Spleen (tissue), 11 donors: ENCODE measurements at regions not wholly inside any gene's neighbourhood (a gene's known extent, or its start where the extent isn't known, plus 50 kb on each side); places are given as distances from the start of the nearest gene placed in this dataset.

Experiments
- DNase-seq: peaks from one replicate; pipeline ENCODE4 v3.0.0-alpha.2; 2020
- H3K27ac ChIP-seq, 8 donors: fragments of 200-600 bp; sonication (generic) in 7 of 8; 1 replicate in 4 of 8; 2 replicates in 4 of 8; pipeline versions ENCODE4 v1.5.0 to v1.8.0; 2016 to 2021; ENCODE audit warnings: inconsistent platforms in 4 of 8, mild to moderate bottlenecking in 4 of 8, moderate library complexity in 1 of 8
- H3K27me3 ChIP-seq, 7 donors: fragments of 200-600 bp; sonication (generic) in 6 of 7; replicated peaks in 1 of 7; 1 replicate in 4 of 7; 2 replicates in 3 of 7; pipeline versions ENCODE4 v1.5.0 to v1.8.0; 2016 to 2021; ENCODE audit warnings: inconsistent platforms in 3 of 7, mild to moderate bottlenecking in 1 of 7
- H3K36me3 ChIP-seq, 6 donors: fragments of 200-600 bp; sonication (generic) in 5 of 6; 1 replicate in 4 of 6; 2 replicates in 2 of 6; pipeline versions ENCODE4 v1.5.0 to v1.8.0; 2016 to 2021; ENCODE audit warnings: inconsistent platforms in 2 of 6
- H3K4me1 ChIP-seq, 6 donors: fragments of 200-600 bp; sonication (generic) in 5 of 6; 1 replicate in 3 of 6; 2 replicates in 3 of 6; pipeline versions ENCODE4 v1.5.0 to v1.8.0; 2016 to 2021; ENCODE audit warnings: inconsistent platforms in 3 of 6
- H3K4me3 ChIP-seq, 8 donors: fragments of 200-600 bp; sonication (generic) in 7 of 8; 1 replicate in 4 of 8; 2 replicates in 4 of 8; pipeline versions ENCODE4 v1.5.0 to v1.8.0; 2016 to 2021; ENCODE audit warnings: inconsistent platforms in 4 of 8, mild to moderate bottlenecking in 4 of 8, moderate library complexity in 2 of 8
- H3K9me3 ChIP-seq, 8 donors: fragments of 200-600 bp; sonication (generic) in 7 of 8; 1 replicate in 4 of 8; 2 replicates in 4 of 8; pipeline versions ENCODE4 v1.5.0 to v1.8.0; 2016 to 2021; ENCODE audit warnings: inconsistent platforms in 4 of 8
- POLR2A ChIP-seq, 3 donors: fragments of 450-650 bp; IDR thresholded peaks; one replicate each; pipeline ENCODE4 v1.5.1; 2017; ENCODE audit warnings: antibody characterized with exemption in 3 of 3, mild to moderate bottlenecking in 1 of 3
- POLR2AphosphoS5 ChIP-seq, 3 donors: sonication (generic); formaldehyde crosslinking; IDR thresholded peaks; one replicate each; pipeline ENCODE4 v1.5.1; 2017; ENCODE audit warnings: antibody characterized with exemption in 3 of 3
- WGBS, 5 donors: extraction: QIAGEN DNeasy Blood & Tissue Kit in 3 of 5; methylation state at CpG; one replicate each; pipeline versions ENCODE4 v1.1.5 to v1.1.7; 2013 to 2018; 5-methylcytosine and 5-hydroxymethylcytosine counted together
- intact Hi-C: fragments of 100-400 bp; cut with DNase I; formaldehyde crosslinking; loops from one replicate; pipeline ENCODE4 v1.15.0; 2023; ENCODE audit warnings: low total_unique reads
- TF ChIP-seq, protein P1 (sequence below), 11 experiments: fragments of 200-600 bp in 7 of 11; fragments of 450-650 bp in 4 of 11; sonication (generic) in 4 of 11; IDR thresholded peaks in 8 of 11; conservative IDR thresholded peaks in 3 of 11; 1 replicate in 7 of 11; 2 replicates in 4 of 11; pipeline versions ENCODE4 v1.4.0 to v1.8.0; 2016 to 2021; ENCODE audit warnings: antibody characterized with exemption in 11 of 11, inconsistent platforms in 4 of 11, mild to moderate bottlenecking in 1 of 11
- donor health status: healthy with polysubstance abuse.
- donor health status: DM: no; HTN: no; CAD: no; lungs with moderate emphysema.
- donor health status: DM: no; HTN: no; CAD: no.
- donor health status: Bipolar disorder and iron deficiency.
- donor health status: healthy.
- donor health status: DM: no; HTN: no; CAD: no.
- donor health status: DM: yes; HTN: yes; CAD: no.

DNA sequence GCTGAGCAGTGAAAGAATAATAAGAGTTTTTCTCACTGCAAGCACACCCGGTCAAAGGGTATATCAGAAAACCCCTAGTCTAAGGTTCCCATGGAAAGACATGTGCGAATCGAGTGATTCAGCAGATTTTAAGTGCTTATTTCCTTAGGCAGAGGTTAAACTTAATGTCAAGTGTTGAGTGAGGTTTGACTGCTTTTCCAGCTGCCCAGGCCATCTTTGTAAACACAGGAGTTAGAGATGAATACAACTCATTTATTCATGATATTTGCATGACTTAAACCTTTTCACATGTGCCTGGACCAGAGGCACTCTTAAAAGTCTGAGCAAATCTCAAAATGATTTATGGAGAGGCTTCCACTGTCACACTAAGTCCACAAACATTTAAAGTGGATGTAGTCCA is 137.8 kb upstream of the RGMB start:
- no peaks in the 10 kb centered on the region for H3K4me1 ChIP-seq
- WGBS, 5 donors: 7 to 26% (median 9%) methylated on average over 3 of the region's 3 CpGs
- intact Hi-C loops: no loop called here
- no peaks in the 10 kb centered on the region for H3K36me3 ChIP-seq
- peak overlapping the region in 2 of 8 donors; percentile 54 to 56 for H3K27ac ChIP-seq
- TF ChIP-seq POLR2A (IDR thresholded peaks at IDR 0.05) (no peak), POLR2AphosphoS5 (IDR thresholded peaks at IDR 0.05) (no peak)
- TF ChIP-seq, protein P1, sequence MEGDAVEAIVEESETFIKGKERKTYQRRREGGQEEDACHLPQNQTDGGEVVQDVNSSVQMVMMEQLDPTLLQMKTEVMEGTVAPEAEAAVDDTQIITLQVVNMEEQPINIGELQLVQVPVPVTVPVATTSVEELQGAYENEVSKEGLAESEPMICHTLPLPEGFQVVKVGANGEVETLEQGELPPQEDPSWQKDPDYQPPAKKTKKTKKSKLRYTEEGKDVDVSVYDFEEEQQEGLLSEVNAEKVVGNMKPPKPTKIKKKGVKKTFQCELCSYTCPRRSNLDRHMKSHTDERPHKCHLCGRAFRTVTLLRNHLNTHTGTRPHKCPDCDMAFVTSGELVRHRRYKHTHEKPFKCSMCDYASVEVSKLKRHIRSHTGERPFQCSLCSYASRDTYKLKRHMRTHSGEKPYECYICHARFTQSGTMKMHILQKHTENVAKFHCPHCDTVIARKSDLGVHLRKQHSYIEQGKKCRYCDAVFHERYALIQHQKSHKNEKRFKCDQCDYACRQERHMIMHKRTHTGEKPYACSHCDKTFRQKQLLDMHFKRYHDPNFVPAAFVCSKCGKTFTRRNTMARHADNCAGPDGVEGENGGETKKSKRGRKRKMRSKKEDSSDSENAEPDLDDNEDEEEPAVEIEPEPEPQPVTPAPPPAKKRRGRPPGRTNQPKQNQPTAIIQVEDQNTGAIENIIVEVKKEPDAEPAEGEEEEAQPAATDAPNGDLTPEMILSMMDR (IDR thresholded peaks at IDR 0.05 in 8 of 11, conservative IDR thresholded peaks at IDR 0.05 in 3 of 11): no peak
- H3K27me3 ChIP-seq: no peaks in the 10 kb centered on the region
- no peak overlapping the region for H3K4me3 ChIP-seq
- no peak for DNase-seq
- no peaks in the 10 kb centered on the region for H3K9me3 ChIP-seq

DNA sequence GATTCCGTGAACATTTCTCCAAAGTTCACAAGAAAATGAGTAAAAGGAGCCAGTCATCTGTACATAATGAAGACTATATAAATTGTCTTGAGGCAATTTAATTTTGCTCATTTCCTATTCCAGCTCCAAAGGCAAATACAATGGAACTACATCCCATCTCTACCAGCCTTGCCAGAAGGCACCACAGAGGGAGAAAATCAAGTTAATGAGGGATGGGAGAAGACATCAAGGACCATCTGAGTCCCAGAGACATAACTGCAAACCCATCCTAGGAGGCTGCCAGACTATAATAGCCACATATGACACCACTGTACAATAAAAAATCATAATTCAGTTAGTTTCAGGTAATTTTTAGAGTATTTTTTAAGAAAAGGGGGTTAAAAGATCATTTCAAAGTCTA is 136.3 kb upstream of the RGMB start:
- H3K27ac ChIP-seq: no peak overlapping the region
- H3K27me3 ChIP-seq: no peaks in the 10 kb centered on the region
- H3K4me3 ChIP-seq: no peak overlapping the region
- TF ChIP-seq, protein P1 (IDR thresholded peaks at IDR 0.05 in 8 of 11, conservative IDR thresholded peaks at IDR 0.05 in 3 of 11): no peak
- no peak for TF ChIP-seq POLR2AphosphoS5 (IDR thresholded peaks at IDR 0.05)
- intact Hi-C loops: no loop called here
- no peak for DNase-seq
- no peaks in the 10 kb centered on the region for H3K4me1 ChIP-seq
- WGBS, 5 donors: 84 to 94% (median 86%) methylated on average over 1 of the region's 1 CpG
- H3K36me3 ChIP-seq: no peaks in the 10 kb centered on the region
- no peaks in the 10 kb centered on the region for H3K9me3 ChIP-seq

- intact Hi-C loops: no loop called here
- H3K36me3 ChIP-seq: no peaks in the 10 kb centered on the region
- 72 to 87% (median 84%) methylated on average over 3 of the region's 3 CpGs for WGBS, 5 donors
- H3K27ac ChIP-seq: no peak overlapping the region
- no peak for DNase-seq
- no peak for TF ChIP-seq POLR2AphosphoS5 (IDR thresholded peaks at IDR 0.05)
- TF ChIP-seq, protein P1 (IDR thresholded peaks at IDR 0.05 in 8 of 11, conservative IDR thresholded peaks at IDR 0.05 in 3 of 11): no peak
- no peak for TF ChIP-seq POLR2A (IDR thresholded peaks at IDR 0.05)
- no peaks in the 10 kb centered on the region for H3K9me3 ChIP-seq
- H3K4me3 ChIP-seq: no peak overlapping the region
- H3K27me3 ChIP-seq: no peaks in the 10 kb centered on the region
- no peaks in the 10 kb centered on the region for H3K4me1 ChIP-seq
Measured at GRCh38 chr5:98637557-98637956, 135.9 kb upstream of the RGMB start.

DNA sequence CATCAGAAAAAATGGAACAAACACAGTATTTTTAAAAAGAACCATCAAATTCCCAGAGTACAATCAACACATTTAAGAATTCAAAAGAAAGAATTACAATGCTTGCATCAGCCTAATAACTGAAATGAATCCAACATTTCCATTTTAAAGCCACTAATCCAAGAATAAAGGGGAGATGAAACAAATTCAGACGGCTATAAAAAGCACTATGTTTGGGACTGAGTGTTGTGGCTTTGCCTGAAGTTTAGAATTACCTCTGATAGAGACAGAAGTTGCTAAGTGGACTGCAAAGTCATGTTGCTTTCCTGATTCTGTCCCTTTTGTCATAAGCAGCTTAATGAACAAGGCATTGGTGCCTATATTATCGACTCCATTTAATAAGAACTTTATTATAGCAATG is 135.4 kb upstream of the RGMB start:
- intact Hi-C loops: no loop called here
- H3K4me1 ChIP-seq: no peaks in the 10 kb centered on the region
- TF ChIP-seq POLR2A (IDR thresholded peaks at IDR 0.05) (no peak), POLR2AphosphoS5 (IDR thresholded peaks at IDR 0.05) (no peak)
- TF ChIP-seq, protein P1 (IDR thresholded peaks at IDR 0.05 in 8 of 11, conservative IDR thresholded peaks at IDR 0.05 in 3 of 11): no peak
- no peaks in the 10 kb centered on the region for H3K27me3 ChIP-seq
- H3K27ac ChIP-seq: no peak overlapping the region
- H3K4me3 ChIP-seq: no peak overlapping the region
- no peaks in the 10 kb centered on the region for H3K36me3 ChIP-seq
- H3K9me3 ChIP-seq: no peaks in the 10 kb centered on the region
- no peak for DNase-seq
- 71 to 88% (median 76%) methylated on average over 2 of the region's 2 CpGs for WGBS, 5 donors
